ENCODE measurements at regions not wholly inside any gene's neighbourhood (a gene's known extent, or its start where the extent isn't known, plus 50 kb on each side); places are given as distances from the start of the nearest gene placed in this dataset.

DNA sequence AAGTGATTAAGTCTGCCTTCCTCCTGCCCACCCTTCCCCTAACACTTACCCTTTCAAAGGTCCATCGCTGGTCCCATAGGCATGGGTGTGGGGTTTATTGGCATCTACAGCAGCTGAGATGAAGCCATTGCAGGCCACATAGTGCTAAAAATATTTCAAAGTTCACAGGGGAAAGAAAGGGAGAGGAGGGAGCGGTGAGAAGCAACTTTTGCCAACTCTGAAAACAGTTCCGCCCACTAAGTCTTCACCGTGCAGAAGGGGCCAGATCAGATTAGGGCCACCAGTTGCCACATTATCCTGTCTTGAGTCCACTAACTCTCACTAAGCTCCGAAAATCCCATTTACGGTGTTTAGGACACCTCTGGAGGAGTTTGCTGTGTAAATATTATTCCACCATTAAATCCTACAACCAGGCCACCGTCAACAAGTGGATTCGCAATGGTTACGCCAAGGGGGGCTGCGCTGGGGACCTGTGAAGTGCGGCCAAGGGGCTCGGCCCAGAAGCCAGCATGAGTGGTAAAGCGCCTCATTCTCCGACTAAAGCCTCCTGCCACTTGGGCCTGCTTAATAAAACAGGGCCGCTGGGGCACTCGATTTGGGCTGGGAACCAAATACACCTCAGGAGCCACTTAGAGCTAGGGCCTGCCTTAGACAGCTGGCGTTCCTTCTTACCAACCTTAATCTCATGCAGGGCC is 534.9 kb downstream of the MIAT start:
- no peak overlapping the region for H3K27ac Mint-ChIP-seq (ENCODE audit: unreplicated experiment)
- no peaks in the 10 kb centered on the region for H3K27me3 Mint-ChIP-seq (ENCODE audit: low read depth)
- TF ChIP-seq, protein P1, sequence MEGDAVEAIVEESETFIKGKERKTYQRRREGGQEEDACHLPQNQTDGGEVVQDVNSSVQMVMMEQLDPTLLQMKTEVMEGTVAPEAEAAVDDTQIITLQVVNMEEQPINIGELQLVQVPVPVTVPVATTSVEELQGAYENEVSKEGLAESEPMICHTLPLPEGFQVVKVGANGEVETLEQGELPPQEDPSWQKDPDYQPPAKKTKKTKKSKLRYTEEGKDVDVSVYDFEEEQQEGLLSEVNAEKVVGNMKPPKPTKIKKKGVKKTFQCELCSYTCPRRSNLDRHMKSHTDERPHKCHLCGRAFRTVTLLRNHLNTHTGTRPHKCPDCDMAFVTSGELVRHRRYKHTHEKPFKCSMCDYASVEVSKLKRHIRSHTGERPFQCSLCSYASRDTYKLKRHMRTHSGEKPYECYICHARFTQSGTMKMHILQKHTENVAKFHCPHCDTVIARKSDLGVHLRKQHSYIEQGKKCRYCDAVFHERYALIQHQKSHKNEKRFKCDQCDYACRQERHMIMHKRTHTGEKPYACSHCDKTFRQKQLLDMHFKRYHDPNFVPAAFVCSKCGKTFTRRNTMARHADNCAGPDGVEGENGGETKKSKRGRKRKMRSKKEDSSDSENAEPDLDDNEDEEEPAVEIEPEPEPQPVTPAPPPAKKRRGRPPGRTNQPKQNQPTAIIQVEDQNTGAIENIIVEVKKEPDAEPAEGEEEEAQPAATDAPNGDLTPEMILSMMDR (conservative IDR thresholded peaks at IDR 0.05), result no peak
- no peaks in the 10 kb centered on the region for H3K4me1 Mint-ChIP-seq
- peaks cover 5% of the 10 kb centered on the region for H3K9me3 Mint-ChIP-seq
- H3K36me3 Mint-ChIP-seq (ENCODE audit: low read depth), result no peaks in the 10 kb centered on the region
- no peak for DNase-seq (ENCODE audit: low read depth, low spot score)
- no peak overlapping the region for H3K4me3 Mint-ChIP-seq

- H3K9me3 Mint-ChIP-seq, result peaks cover 5% of the 10 kb centered on the region
- H3K36me3 Mint-ChIP-seq (ENCODE audit: low read depth), result no peaks in the 10 kb centered on the region
- TF ChIP-seq, protein P1 (conservative IDR thresholded peaks at IDR 0.05), result no peak
- no peaks in the 10 kb centered on the region for H3K4me1 Mint-ChIP-seq
- H3K27ac Mint-ChIP-seq (ENCODE audit: unreplicated experiment), result no peak overlapping the region
- no peak for DNase-seq (ENCODE audit: low read depth, low spot score)
- H3K27me3 Mint-ChIP-seq (ENCODE audit: low read depth), result no peaks in the 10 kb centered on the region
- no peak overlapping the region for H3K4me3 Mint-ChIP-seq
These were observed 535.8 kb downstream of the MIAT start for GRCh38 chr22:27193215-27193614.

DNA sequence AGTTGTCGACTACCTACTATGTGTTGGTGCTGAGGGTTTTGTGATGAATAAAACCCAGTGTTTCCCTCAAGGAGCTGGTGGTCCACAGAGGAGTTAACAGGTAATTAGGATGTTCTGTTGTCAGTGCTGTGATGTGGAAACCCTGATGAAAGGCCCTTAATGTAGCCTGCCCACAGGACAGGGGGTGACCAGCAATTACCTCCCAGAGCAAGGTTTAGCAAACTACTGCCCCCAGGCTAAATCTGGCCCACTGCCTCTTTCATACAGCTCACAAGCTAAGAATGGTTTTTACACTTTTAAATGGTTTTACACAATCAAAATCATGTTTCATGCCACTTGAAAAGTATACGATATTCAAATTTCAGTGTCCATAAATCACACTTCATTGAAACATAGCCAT is 536.2 kb downstream of the MIAT start:
- no peak overlapping the region for H3K27ac Mint-ChIP-seq (ENCODE audit: unreplicated experiment)
- TF ChIP-seq, protein P1 (conservative IDR thresholded peaks at IDR 0.05), result no peak
- peaks cover 5% of the 10 kb centered on the region for H3K9me3 Mint-ChIP-seq
- DNase-seq (ENCODE audit: low read depth, low spot score), result no peak
- no peak overlapping the region for H3K4me3 Mint-ChIP-seq
- H3K27me3 Mint-ChIP-seq (ENCODE audit: low read depth), result no peaks in the 10 kb centered on the region
- H3K36me3 Mint-ChIP-seq (ENCODE audit: low read depth), result no peaks in the 10 kb centered on the region
- no peaks in the 10 kb centered on the region for H3K4me1 Mint-ChIP-seq

DNA sequence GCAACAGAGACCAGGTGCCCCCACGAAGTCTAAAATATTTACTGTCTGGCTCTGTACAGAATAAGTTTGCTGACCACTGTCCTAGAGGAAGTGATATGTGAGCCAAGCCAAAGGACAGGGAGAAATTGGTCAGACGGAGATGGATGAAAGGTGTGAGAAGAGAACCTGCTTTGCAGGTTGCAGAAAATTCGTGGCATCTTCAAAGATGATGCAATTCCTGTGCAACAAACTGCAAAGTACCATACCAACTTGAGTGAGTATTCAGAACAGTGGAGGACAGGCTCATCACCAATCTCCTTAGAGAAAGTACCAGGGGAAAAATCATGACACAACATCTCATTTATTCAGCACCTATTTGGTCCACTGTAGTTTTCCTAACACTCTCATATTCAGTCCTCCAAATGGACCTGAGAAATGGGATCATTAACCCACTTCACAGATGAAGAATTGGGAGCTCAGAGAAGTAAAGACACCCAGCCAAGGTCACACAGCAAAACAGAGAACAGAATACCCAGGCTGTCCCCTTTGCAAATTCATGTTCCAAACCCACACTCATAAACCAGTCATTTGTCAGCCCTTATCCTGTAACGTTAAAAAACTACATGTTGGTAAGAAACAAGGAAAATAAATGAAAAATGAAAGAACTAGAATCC is 536.8 kb downstream of the MIAT start:
- H3K27me3 Mint-ChIP-seq (ENCODE audit: low read depth), result no peaks in the 10 kb centered on the region
- no peaks in the 10 kb centered on the region for H3K36me3 Mint-ChIP-seq (ENCODE audit: low read depth)
- peak overlapping the region; percentile 36 for H3K27ac Mint-ChIP-seq (ENCODE audit: unreplicated experiment)
- no peak overlapping the region for H3K4me3 Mint-ChIP-seq
- no peak for DNase-seq (ENCODE audit: low read depth, low spot score)
- no peaks in the 10 kb centered on the region for H3K4me1 Mint-ChIP-seq
- TF ChIP-seq, protein P1 (conservative IDR thresholded peaks at IDR 0.05), result no peak
- H3K9me3 Mint-ChIP-seq, result peaks cover 5% of the 10 kb centered on the region

GRCh38 chr22:27195094-27195493 is 537.7 kb downstream of the MIAT start:
- no peaks in the 10 kb centered on the region for H3K36me3 Mint-ChIP-seq (ENCODE audit: low read depth)
- peak overlapping the region; percentile 43 for H3K27ac Mint-ChIP-seq (ENCODE audit: unreplicated experiment)
- DNase-seq (ENCODE audit: low read depth, low spot score), result no peak
- no peak overlapping the region for H3K4me3 Mint-ChIP-seq
- TF ChIP-seq, protein P1 (conservative IDR thresholded peaks at IDR 0.05), result no peak
- H3K9me3 Mint-ChIP-seq, result peaks cover 5% of the 10 kb centered on the region
- H3K4me1 Mint-ChIP-seq, result no peaks in the 10 kb centered on the region
- no peaks in the 10 kb centered on the region for H3K27me3 Mint-ChIP-seq (ENCODE audit: low read depth)
